ENCODE measurements at regions not wholly inside any gene's neighbourhood (a gene's known extent, or its start where the extent isn't known, plus 50 kb on each side); places are given as distances from the start of the nearest gene placed in this dataset.

DNA sequence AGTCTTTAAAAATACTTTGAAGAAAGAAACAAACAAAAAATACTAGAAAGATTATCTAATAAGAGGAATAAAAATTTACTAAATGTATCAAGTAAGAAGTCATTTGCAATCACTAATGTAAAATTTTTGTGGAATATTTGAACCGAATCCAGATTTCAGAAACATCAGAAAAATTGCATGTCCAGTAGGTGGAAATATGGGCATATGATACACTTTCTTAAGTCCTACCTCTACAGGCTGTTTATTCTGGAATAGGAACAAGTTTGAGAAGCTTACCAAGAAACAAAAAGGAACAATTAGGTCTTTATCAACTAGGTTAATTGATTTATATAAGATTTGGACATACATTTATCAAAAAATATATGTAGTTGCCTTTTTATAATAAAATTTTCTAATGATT is 292.9 kb upstream of the ROBO1 start:
- Histone ChIP-seq H3K9me3 (no peaks in the 10 kb centered on the region), H3K4me3 (no peak overlapping the region), H3K4me1 (ENCODE audit: insufficient read depth) (no peaks in the 10 kb centered on the region), H3K27ac (no peak overlapping the region), H3K27me3 (no peaks in the 10 kb centered on the region), H3K36me3 (no peaks in the 10 kb centered on the region)
- intact Hi-C loops (cut with DNase I), result no loop called here
- WGBS, 3 donors, result 70 to 82% (median 71%) methylated on average over 1 of the region's 1 CpG
- no peak for TF ChIP-seq EP300 (IDR thresholded peaks at IDR 0.05)
- TF ChIP-seq POLR2A (IDR thresholded peaks at IDR 0.05), result no peak
- TF ChIP-seq, protein P1, sequence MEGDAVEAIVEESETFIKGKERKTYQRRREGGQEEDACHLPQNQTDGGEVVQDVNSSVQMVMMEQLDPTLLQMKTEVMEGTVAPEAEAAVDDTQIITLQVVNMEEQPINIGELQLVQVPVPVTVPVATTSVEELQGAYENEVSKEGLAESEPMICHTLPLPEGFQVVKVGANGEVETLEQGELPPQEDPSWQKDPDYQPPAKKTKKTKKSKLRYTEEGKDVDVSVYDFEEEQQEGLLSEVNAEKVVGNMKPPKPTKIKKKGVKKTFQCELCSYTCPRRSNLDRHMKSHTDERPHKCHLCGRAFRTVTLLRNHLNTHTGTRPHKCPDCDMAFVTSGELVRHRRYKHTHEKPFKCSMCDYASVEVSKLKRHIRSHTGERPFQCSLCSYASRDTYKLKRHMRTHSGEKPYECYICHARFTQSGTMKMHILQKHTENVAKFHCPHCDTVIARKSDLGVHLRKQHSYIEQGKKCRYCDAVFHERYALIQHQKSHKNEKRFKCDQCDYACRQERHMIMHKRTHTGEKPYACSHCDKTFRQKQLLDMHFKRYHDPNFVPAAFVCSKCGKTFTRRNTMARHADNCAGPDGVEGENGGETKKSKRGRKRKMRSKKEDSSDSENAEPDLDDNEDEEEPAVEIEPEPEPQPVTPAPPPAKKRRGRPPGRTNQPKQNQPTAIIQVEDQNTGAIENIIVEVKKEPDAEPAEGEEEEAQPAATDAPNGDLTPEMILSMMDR (IDR thresholded peaks at IDR 0.05), result no peak
- no peak for DNase-seq

DNA sequence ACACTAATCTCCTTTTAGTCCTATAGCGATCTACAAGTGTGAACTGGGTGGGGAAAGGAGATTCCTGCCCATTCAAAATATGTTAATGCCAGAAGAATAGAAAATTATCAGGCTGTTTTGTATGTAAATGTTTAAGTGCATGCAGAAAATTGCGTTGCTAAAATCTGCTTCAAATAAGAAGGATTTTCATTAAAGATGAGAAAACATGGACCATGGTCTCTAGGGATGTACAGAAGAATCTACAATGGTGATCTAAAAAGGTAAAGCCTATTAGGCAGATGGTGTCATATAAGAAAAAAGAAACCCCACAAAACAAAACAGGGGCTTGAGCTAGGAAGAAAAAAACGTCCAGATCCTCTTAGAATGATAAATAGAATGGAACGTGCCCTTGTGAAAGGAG is 287.5 kb upstream of the ROBO1 start:
- TF ChIP-seq EP300 (IDR thresholded peaks at IDR 0.05) (no peak), POLR2A (IDR thresholded peaks at IDR 0.05) (no peak)
- TF ChIP-seq, protein P1 (IDR thresholded peaks at IDR 0.05), result no peak
- WGBS, 3 donors, result 62 to 68% (median 67%) methylated on average over 4 of the region's 4 CpGs

DNA sequence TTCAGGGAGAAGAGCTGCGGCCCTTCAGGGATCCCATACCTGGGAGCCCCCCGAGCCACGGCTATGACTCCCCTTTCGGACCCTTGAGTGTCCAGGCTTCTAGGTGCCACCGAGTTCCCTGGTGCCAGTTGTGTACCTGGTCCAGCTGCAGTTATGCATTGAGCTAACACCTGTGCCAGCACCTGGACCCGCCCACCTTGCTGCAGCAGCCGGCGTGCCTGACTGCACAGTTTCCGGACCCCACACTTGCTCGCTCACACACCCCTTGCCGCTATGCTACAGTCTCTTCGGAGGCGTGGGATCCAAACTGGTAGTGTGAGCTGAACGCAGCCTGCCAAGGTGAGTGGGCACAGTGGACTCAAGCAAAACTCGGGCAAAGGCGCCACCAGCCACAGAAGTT is 284.5 kb upstream of the ROBO1 start:
- no peaks in the 10 kb centered on the region for H3K36me3 ChIP-seq
- H3K4me3 ChIP-seq, result no peak overlapping the region
- 94 to 98% (median 97%) methylated on average over 16 of the region's 16 CpGs for WGBS, 3 donors
- H3K27ac ChIP-seq, result no peak overlapping the region
- intact Hi-C loops (cut with DNase I), result no loop called here
- no peak for DNase-seq
- no peaks in the 10 kb centered on the region for H3K4me1 ChIP-seq (ENCODE audit: insufficient read depth)
- TF ChIP-seq POLR2A (IDR thresholded peaks at IDR 0.05) (no peak), EP300 (IDR thresholded peaks at IDR 0.05) (no peak)
- TF ChIP-seq, protein P1 (IDR thresholded peaks at IDR 0.05), result no peak
- no peaks in the 10 kb centered on the region for H3K9me3 ChIP-seq
- H3K27me3 ChIP-seq, result no peaks in the 10 kb centered on the region

More for the DNA sequence above, 287.5 kb upstream of the ROBO1 start:
- Histone ChIP-seq H3K4me3 (no peak overlapping the region), H3K36me3 (no peaks in the 10 kb centered on the region), H3K9me3 (no peaks in the 10 kb centered on the region), H3K27me3 (no peaks in the 10 kb centered on the region), H3K27ac (no peak overlapping the region), H3K4me1 (ENCODE audit: insufficient read depth) (no peaks in the 10 kb centered on the region)
- intact Hi-C loops (cut with DNase I), result no loop called here
- DNase-seq, result no peak

DNA sequence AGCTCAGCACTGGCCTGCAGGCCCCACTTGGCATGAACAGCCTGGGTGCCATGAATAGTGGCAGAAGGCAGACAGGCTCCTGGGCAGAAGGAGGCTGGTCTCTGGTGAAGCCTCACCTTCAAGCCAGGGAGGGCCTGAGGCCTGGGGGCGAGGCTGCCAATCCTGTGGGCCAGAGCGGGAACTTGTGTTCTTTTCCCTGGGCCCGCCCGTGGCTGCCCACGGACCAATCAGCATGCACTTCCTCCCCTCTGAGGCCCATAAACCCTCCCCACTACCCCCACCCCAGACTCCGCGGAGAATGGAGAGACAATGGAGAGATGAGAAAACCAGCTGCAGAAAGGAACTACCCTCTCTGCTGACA is 283.8 kb upstream of the ROBO1 start:
- Histone ChIP-seq H3K9me3 (no peaks in the 10 kb centered on the region), H3K27me3 (no peaks in the 10 kb centered on the region), H3K4me1 (ENCODE audit: insufficient read depth) (no peaks in the 10 kb centered on the region), H3K27ac (no peak overlapping the region), H3K4me3 (no peak overlapping the region), H3K36me3 (no peaks in the 10 kb centered on the region)
- TF ChIP-seq, protein P1 (IDR thresholded peaks at IDR 0.05), result no peak
- TF ChIP-seq EP300 (IDR thresholded peaks at IDR 0.05) (no peak), POLR2A (IDR thresholded peaks at IDR 0.05) (no peak)
- 94 to 99% (median 95%) methylated on average over 7 of the region's 7 CpGs for WGBS, 3 donors
- DNase-seq, result no peak
- intact Hi-C loops (cut with DNase I), result no loop called here

All from ovary (tissue), 7 donors.